Chondrocyte (in vitro differentiated cells): ENCODE measurements at regions not wholly inside any gene's neighbourhood (a gene's known extent, or its start where the extent isn't known, plus 50 kb on each side); places are given as distances from the start of the nearest gene placed in this dataset.

Experiments
- DNase-seq: peaks from one replicate; pipeline ENCODE4 v3.0.0; 2021; ENCODE audit warnings: mixed read lengths, low spot score
- H3K27ac Mint-ChIP-seq: one replicate; pipeline ENCODE4 v1.8.0; 2021; ENCODE audit warnings: mild to moderate bottlenecking, moderate library complexity, mixed read lengths; ENCODE audit not compliant: unreplicated experiment
- H3K27me3 Mint-ChIP-seq: 2 replicates; pipeline ENCODE4 v1.8.0; 2021; ENCODE audit warnings: low read depth, mixed read lengths
- H3K36me3 Mint-ChIP-seq: 2 replicates; pipeline ENCODE4 v1.8.0; 2021; ENCODE audit warnings: low read depth, mixed read lengths
- H3K4me1 Mint-ChIP-seq: 2 replicates; pipeline ENCODE4 v1.8.0; 2021; ENCODE audit warnings: low read depth, mild to moderate bottlenecking, mixed read lengths
- H3K4me3 Mint-ChIP-seq: one replicate; pipeline ENCODE4 v1.8.0; 2021; ENCODE audit warnings: mild to moderate bottlenecking, moderate library complexity, mixed read lengths; ENCODE audit not compliant: unreplicated experiment
- H3K9me3 Mint-ChIP-seq: 2 replicates; pipeline ENCODE4 v1.8.0; 2021; ENCODE audit warnings: low read depth, mixed read lengths
- TF ChIP-seq, protein P1 (sequence below): fragments of 200-600 bp; sonication (generic); IDR thresholded peaks from 2 replicates; pipeline ENCODE4 v1.5.0; 2021; ENCODE audit warnings: antibody characterized with exemption, mild to moderate bottlenecking, moderate library complexity

DNA sequence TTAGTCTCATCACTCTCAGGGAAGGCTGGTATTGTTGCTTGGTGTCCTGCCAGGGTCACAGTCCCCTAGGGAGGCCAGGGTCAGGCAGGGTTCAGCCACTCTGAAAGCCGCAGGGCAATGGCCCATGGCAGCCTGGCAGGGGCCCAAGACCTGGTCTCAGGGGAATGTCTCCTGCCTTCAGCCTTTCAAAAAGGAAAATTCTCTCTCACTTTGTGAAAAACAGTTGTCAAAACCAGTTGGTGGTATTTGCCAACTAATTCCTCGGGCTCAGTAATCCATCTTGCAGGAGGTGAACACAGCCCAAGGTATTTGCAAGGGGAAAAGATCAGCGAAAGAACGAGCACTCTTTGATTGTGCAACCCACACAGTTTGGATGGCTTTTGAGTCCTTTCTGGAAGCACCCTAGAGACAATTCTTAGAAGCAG, 101.5 kb downstream of the JCAD start:
- TF ChIP-seq, protein P1, sequence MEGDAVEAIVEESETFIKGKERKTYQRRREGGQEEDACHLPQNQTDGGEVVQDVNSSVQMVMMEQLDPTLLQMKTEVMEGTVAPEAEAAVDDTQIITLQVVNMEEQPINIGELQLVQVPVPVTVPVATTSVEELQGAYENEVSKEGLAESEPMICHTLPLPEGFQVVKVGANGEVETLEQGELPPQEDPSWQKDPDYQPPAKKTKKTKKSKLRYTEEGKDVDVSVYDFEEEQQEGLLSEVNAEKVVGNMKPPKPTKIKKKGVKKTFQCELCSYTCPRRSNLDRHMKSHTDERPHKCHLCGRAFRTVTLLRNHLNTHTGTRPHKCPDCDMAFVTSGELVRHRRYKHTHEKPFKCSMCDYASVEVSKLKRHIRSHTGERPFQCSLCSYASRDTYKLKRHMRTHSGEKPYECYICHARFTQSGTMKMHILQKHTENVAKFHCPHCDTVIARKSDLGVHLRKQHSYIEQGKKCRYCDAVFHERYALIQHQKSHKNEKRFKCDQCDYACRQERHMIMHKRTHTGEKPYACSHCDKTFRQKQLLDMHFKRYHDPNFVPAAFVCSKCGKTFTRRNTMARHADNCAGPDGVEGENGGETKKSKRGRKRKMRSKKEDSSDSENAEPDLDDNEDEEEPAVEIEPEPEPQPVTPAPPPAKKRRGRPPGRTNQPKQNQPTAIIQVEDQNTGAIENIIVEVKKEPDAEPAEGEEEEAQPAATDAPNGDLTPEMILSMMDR: no peak
- Mint-ChIP-seq H3K27ac (peak overlapping the region; percentile 57), H3K36me3 (no peaks in the 10 kb centered on the region), H3K9me3 (peaks cover 10% of the 10 kb centered on the region), H3K27me3 (no peaks in the 10 kb centered on the region), H3K4me1 (peaks cover 54% of the 10 kb centered on the region), H3K4me3 (no peak overlapping the region)
- DNase-seq: no peak

DNA sequence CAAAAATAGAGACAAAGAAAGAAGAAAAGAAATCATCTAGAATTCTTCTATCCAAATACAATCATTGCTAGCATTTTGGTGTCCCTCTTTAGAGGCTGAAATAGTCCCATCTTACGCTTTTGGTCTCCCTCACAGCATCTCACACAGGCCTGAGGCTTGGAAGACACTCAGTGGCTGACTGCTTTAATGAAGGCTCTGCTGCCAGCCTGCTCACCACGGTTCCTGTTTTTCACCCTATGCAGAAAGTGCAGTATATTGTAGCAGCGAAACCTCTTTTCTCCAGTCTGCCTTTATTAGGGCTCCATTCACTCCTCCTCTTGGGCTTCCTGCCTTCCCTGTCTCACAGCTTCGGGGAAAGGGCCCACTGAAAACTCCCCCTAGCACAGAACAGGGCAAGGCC, 102.2 kb downstream of the JCAD start:
- no peak for DNase-seq
- H3K9me3 Mint-ChIP-seq: peaks cover 10% of the 10 kb centered on the region
- peak overlapping the region; percentile 57 for H3K27ac Mint-ChIP-seq
- H3K4me1 Mint-ChIP-seq: peaks cover 57% of the 10 kb centered on the region
- no peak overlapping the region for H3K4me3 Mint-ChIP-seq
- TF ChIP-seq, protein P1: no peak
- H3K36me3 Mint-ChIP-seq: no peaks in the 10 kb centered on the region
- no peaks in the 10 kb centered on the region for H3K27me3 Mint-ChIP-seq

DNA sequence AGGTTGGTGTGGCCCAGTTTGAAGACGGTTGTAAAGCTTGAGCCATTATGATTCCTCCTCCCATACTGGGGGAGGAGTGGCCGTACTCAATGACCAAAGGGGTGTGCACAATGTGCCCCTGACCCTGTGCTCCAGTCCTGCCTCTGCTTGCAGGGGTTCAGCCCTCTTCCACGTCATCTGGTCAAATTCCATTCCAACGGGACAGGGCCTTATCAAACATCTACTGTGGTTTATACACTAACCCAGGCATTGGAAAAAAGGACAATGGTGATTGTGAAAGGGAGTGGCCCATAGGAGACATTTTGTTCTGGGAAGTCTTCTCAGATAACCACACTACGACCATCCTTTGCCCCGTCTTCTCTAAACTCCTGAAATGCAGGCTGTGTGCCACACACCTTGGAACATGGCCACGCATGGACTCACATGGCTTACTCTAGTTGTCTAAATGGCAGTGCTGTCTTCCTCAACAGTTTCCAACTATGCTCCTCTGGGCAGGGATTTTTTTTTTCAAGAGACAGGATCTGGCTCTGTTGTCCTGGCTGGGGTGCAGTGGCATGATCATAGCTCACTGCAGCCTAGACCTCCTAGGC, 103.0 kb downstream of the JCAD start:
- peaks cover 10% of the 10 kb centered on the region for H3K9me3 Mint-ChIP-seq
- H3K36me3 Mint-ChIP-seq: no peaks in the 10 kb centered on the region
- H3K27me3 Mint-ChIP-seq: no peaks in the 10 kb centered on the region
- DNase-seq: no peak
- peak overlapping the region; percentile 45 for H3K27ac Mint-ChIP-seq
- peaks cover 64% of the 10 kb centered on the region for H3K4me1 Mint-ChIP-seq
- no peak overlapping the region for H3K4me3 Mint-ChIP-seq
- TF ChIP-seq, protein P1: no peak

DNA sequence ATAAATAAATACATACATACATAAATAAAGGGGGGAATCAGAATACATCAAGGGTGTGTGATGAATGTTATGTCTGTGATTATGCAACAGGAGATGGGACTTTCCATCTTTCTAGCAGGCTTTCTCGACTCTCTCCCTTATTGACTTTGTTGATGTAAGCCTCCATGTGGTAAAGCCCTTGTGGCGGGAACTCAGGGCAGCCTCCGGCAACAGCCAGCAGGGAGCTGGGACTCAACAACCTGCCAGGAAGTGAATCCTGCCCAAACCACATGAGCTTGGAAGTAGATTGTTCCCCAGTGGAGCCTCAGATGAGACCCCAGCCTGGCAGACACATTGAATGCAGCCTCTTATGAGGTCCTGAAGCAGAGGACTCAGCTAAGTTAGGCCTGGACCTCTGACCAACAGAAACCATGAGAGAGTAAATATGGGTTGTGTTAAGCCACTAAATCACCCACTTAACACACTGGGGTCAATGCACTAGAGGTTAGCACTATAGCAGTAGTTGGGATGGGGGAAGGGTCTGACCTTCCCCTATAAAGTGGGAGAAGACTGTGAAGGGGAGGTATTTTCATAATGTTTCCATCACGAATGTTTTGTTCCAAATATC, 104.0 kb downstream of the JCAD start:
- Mint-ChIP-seq H3K4me1 (peaks cover 73% of the 10 kb centered on the region), H3K27ac (peak overlapping the region; percentile 0), H3K9me3 (peaks cover 10% of the 10 kb centered on the region), H3K4me3 (no peak overlapping the region), H3K36me3 (no peaks in the 10 kb centered on the region), H3K27me3 (no peaks in the 10 kb centered on the region)
- TF ChIP-seq, protein P1: peak; percentile 26
- DNase-seq: no peak

GRCh38 chr10:29951441-29951931, 107.9 kb downstream of the JCAD start:
- H3K36me3 Mint-ChIP-seq: no peaks in the 10 kb centered on the region
- TF ChIP-seq, protein P1: no peak
- peak overlapping the region; percentile 90 for H3K27ac Mint-ChIP-seq
- H3K9me3 Mint-ChIP-seq: peaks cover 7% of the 10 kb centered on the region
- no peak overlapping the region for H3K4me3 Mint-ChIP-seq
- H3K27me3 Mint-ChIP-seq: no peaks in the 10 kb centered on the region
- H3K4me1 Mint-ChIP-seq: peaks cover 75% of the 10 kb centered on the region
- no peak for DNase-seq
